ENCODE measurements at regions not wholly inside any gene's neighbourhood (a gene's known extent, or its start where the extent isn't known, plus 50 kb on each side); places are given as distances from the start of the nearest gene placed in this dataset.

DNA sequence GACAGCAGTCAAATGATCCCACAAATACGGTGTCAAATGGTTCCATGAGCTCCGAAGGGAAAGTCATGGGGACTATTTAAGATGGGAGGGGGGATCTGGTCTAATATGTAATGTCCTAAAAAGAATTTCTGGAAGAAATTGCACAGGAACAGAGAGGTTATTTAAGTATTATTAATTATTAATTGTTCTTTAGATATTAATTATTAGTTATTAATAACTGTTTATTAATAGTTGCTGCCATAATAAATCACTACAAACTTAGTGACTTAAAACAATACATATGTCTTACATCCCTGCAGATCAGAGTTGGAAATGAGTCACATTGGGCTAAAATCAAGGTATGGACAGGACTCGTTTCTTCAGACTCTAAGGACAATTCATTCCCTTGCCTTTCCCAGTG, 588.2 kb upstream of the NR2F2 start:
- H3K4me1 ChIP-seq (ENCODE audit: low read depth), result no peaks in the 10 kb centered on the region
- H3K27ac ChIP-seq, result no peak overlapping the region
- TF ChIP-seq, protein P1, sequence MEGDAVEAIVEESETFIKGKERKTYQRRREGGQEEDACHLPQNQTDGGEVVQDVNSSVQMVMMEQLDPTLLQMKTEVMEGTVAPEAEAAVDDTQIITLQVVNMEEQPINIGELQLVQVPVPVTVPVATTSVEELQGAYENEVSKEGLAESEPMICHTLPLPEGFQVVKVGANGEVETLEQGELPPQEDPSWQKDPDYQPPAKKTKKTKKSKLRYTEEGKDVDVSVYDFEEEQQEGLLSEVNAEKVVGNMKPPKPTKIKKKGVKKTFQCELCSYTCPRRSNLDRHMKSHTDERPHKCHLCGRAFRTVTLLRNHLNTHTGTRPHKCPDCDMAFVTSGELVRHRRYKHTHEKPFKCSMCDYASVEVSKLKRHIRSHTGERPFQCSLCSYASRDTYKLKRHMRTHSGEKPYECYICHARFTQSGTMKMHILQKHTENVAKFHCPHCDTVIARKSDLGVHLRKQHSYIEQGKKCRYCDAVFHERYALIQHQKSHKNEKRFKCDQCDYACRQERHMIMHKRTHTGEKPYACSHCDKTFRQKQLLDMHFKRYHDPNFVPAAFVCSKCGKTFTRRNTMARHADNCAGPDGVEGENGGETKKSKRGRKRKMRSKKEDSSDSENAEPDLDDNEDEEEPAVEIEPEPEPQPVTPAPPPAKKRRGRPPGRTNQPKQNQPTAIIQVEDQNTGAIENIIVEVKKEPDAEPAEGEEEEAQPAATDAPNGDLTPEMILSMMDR (IDR thresholded peaks at IDR 0.05; ENCODE audit: low read depth, low read length), result no peak
- H3K4me3 ChIP-seq, result no peak overlapping the region
- no peaks in the 10 kb centered on the region for H3K27me3 ChIP-seq
- H3K36me3 ChIP-seq, result no peaks in the 10 kb centered on the region
- H3K9me3 ChIP-seq (ENCODE audit: low read depth), result no peaks in the 10 kb centered on the region
- DNase-seq (ENCODE audit: low read depth in 1 of 2, low spot score in 1 of 2), result no peak

DNA sequence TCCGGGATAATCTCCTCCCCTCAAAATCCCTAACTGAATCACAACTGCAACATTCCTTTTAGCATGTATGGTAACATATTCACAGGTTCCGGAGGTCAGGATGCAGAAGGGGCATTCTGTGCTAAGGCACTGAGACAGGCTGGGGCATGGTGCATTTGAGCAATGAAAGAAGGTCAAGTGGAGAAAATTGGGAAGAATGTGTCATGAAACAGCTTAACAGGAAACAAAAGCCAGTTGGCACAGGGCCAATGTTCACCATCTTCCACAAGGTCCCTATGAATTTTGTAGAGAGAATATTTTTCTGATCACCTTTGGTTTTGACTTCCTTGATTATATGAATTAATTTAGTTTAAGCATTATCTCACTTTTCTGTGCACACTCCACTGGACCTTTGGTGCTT, 587.7 kb upstream of the NR2F2 start:
- H3K4me1 ChIP-seq (ENCODE audit: low read depth), result no peaks in the 10 kb centered on the region
- TF ChIP-seq, protein P1 (IDR thresholded peaks at IDR 0.05; ENCODE audit: low read depth, low read length), result no peak
- no peaks in the 10 kb centered on the region for H3K36me3 ChIP-seq
- H3K4me3 ChIP-seq, result no peak overlapping the region
- no peak overlapping the region for H3K27ac ChIP-seq
- H3K9me3 ChIP-seq (ENCODE audit: low read depth), result no peaks in the 10 kb centered on the region
- no peaks in the 10 kb centered on the region for H3K27me3 ChIP-seq
- peak in 1 of 2 donors; percentile 14 for DNase-seq (ENCODE audit: low read depth in 1 of 2, low spot score in 1 of 2)

DNA sequence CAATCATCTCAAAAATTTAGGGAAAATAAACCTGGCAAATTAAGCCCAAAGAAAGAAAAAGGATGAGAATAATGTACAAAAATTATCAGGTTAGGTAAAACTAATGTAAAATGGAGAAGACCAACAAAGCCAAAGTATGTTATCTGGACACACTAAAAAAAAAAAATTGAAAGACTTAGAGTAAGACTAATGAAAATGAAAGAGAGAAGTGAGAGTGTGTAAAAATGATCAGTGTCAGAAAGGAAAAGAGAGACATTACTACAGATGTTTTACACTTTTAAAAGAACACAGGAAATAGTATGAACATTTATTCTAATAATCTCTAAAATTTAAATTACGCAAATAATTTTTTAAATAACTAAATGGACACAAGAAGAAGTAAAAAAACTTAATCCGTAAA, 573.3 kb upstream of the NR2F2 start:
- H3K4me3 ChIP-seq, result no peak overlapping the region
- H3K4me1 ChIP-seq (ENCODE audit: low read depth), result peaks cover 19% of the 10 kb centered on the region
- no peaks in the 10 kb centered on the region for H3K9me3 ChIP-seq (ENCODE audit: low read depth)
- TF ChIP-seq, protein P1 (IDR thresholded peaks at IDR 0.05; ENCODE audit: low read depth, low read length), result no peak
- no peak overlapping the region for H3K27ac ChIP-seq
- no peaks in the 10 kb centered on the region for H3K27me3 ChIP-seq
- H3K36me3 ChIP-seq, result no peaks in the 10 kb centered on the region
- DNase-seq (ENCODE audit: low read depth in 1 of 2, low spot score in 1 of 2), result no peak

DNA sequence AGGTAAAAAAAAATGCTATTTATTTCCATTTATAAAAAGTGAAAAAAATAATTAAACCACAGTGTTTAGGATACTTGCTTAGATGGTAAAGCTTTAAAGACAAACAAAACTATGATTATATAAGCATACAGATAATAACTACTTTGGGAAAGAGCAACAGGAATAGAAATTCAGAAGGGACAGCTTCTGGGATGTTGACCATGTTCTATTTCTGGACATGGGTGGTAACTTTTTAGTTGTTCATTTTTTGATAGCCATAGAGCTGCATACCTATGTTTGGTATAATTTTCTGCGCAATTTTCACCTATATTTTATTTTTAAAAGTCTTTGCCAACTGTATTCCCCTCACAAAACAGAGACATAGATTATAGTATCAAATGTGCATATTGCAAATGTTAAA, 572.0 kb upstream of the NR2F2 start:
- Histone ChIP-seq H3K27me3 (no peaks in the 10 kb centered on the region), H3K27ac (no peak overlapping the region), H3K36me3 (no peaks in the 10 kb centered on the region), H3K4me1 (ENCODE audit: low read depth) (peaks cover 21% of the 10 kb centered on the region), H3K9me3 (ENCODE audit: low read depth) (no peaks in the 10 kb centered on the region), H3K4me3 (no peak overlapping the region)
- DNase-seq (ENCODE audit: low read depth in 1 of 2, low spot score in 1 of 2), result no peak
- TF ChIP-seq, protein P1 (IDR thresholded peaks at IDR 0.05; ENCODE audit: low read depth, low read length), result no peak

DNA sequence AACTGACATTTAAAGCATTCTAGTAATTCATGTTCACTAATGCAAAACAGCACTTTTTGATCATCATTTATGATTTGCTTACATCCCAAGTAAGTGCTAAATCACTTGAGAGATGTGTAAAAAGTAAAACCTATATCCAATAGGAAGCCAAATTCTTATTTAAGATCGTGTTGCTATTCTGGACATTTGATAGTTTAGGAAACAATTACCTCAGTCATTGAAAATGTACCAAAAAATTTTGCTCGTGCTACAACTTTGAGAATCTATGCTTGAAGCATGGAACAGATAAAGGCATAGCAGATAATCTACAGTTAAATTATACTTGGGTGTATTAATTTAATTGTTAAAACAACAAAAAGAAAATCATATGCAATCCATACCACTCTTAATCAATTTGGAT, 571.6 kb upstream of the NR2F2 start:
- no peak for DNase-seq (ENCODE audit: low read depth in 1 of 2, low spot score in 1 of 2)
- Histone ChIP-seq H3K4me1 (ENCODE audit: low read depth) (peaks cover 21% of the 10 kb centered on the region), H3K27me3 (no peaks in the 10 kb centered on the region), H3K4me3 (no peak overlapping the region), H3K27ac (no peak overlapping the region), H3K9me3 (ENCODE audit: low read depth) (no peaks in the 10 kb centered on the region), H3K36me3 (no peaks in the 10 kb centered on the region)
- TF ChIP-seq, protein P1 (IDR thresholded peaks at IDR 0.05; ENCODE audit: low read depth, low read length), result no peak

DNA sequence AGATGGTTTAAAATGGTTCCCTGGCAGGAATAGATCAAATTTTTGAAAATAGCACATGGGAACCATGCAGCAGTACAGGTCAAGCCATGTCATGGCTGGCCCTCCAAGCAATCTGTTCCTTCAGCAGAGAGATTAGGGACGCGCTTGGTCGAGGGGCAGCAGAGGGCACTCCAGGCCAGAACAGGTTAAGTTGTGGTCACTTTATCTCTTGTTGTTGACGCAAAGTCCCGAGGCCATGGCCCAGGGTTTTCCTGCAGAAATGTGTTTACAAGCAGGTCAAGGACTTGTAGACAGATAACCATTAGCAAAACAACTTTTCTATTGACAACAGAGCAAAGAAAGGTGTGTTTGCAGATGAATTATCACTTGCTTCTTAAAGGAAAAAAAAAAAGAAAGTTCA, 570.0 kb upstream of the NR2F2 start:
- Histone ChIP-seq H3K4me3 (no peak overlapping the region), H3K27ac (no peak overlapping the region), H3K27me3 (no peaks in the 10 kb centered on the region), H3K4me1 (ENCODE audit: low read depth) (peaks cover 21% of the 10 kb centered on the region), H3K36me3 (no peaks in the 10 kb centered on the region), H3K9me3 (ENCODE audit: low read depth) (no peaks in the 10 kb centered on the region)
- DNase-seq (ENCODE audit: low read depth in 1 of 2, low spot score in 1 of 2), result peak; percentile 29 to 46
- TF ChIP-seq, protein P1 (IDR thresholded peaks at IDR 0.05; ENCODE audit: low read depth, low read length), result no peak

Measured in cardiac muscle cell (in vitro differentiated cells and primary cell).